Progenitor cell of endocrine pancreas (in vitro differentiated cells): ENCODE measurements at regions not wholly inside any gene's neighbourhood (a gene's known extent, or its start where the extent isn't known, plus 50 kb on each side); places are given as distances from the start of the nearest gene placed in this dataset.

Source experiments
- DNase-seq: peaks from one replicate; pipeline ENCODE4 v3.0.0; 2021; ENCODE audit warnings: low spot score; ENCODE audit not compliant: unreplicated experiment
- H3K27ac Mint-ChIP-seq: 2 replicates; pipeline ENCODE4 v1.8.0; 2021; ENCODE audit warnings: mild to moderate bottlenecking, moderate library complexity, mixed read lengths
- H3K27me3 Mint-ChIP-seq: 2 replicates; pipeline ENCODE4 v1.8.0; 2021; ENCODE audit warnings: mixed read lengths
- H3K36me3 Mint-ChIP-seq: 2 replicates; pipeline ENCODE4 v1.8.0; 2022; ENCODE audit warnings: mixed read lengths; ENCODE audit not compliant: insufficient read depth
- H3K4me1 Mint-ChIP-seq: 2 replicates; pipeline ENCODE4 v1.8.0; 2021; ENCODE audit warnings: low read depth, mixed read lengths
- H3K4me3 Mint-ChIP-seq: 2 replicates; pipeline ENCODE4 v1.8.0; 2021; ENCODE audit warnings: low read depth, mild to moderate bottlenecking, moderate library complexity, mixed read lengths
- H3K9me3 Mint-ChIP-seq: 2 replicates; pipeline ENCODE4 v1.8.0; 2021; ENCODE audit warnings: low read depth, mixed read lengths
- TF ChIP-seq, protein P1 (sequence below): fragments of 200-600 bp; sonication (generic); IDR thresholded peaks from one replicate; pipeline ENCODE4 v1.5.0; 2021; ENCODE audit warnings: antibody characterized with exemption, mild to moderate bottlenecking; ENCODE audit not compliant: unreplicated experiment

- Mint-ChIP-seq H3K4me1 (peaks cover 5% of the 10 kb centered on the region), H3K9me3 (peaks cover 2% of the 10 kb centered on the region), H3K36me3 (no peaks in the 10 kb centered on the region), H3K27ac (no peak overlapping the region), H3K27me3 (no peaks in the 10 kb centered on the region), H3K4me3 (no peak overlapping the region)
- TF ChIP-seq, protein P1, sequence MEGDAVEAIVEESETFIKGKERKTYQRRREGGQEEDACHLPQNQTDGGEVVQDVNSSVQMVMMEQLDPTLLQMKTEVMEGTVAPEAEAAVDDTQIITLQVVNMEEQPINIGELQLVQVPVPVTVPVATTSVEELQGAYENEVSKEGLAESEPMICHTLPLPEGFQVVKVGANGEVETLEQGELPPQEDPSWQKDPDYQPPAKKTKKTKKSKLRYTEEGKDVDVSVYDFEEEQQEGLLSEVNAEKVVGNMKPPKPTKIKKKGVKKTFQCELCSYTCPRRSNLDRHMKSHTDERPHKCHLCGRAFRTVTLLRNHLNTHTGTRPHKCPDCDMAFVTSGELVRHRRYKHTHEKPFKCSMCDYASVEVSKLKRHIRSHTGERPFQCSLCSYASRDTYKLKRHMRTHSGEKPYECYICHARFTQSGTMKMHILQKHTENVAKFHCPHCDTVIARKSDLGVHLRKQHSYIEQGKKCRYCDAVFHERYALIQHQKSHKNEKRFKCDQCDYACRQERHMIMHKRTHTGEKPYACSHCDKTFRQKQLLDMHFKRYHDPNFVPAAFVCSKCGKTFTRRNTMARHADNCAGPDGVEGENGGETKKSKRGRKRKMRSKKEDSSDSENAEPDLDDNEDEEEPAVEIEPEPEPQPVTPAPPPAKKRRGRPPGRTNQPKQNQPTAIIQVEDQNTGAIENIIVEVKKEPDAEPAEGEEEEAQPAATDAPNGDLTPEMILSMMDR, result no peak
- DNase-seq, result no peak
Measured at GRCh38 chr14:38129192-38129591, 78.5 kb upstream of the SSTR1 start.

GRCh38 chr14:38129705-38130104 is 78.0 kb upstream of the SSTR1 start:
- no peak overlapping the region for H3K27ac Mint-ChIP-seq
- H3K4me3 Mint-ChIP-seq, result no peak overlapping the region
- peaks cover 3% of the 10 kb centered on the region for H3K4me1 Mint-ChIP-seq
- peaks cover 2% of the 10 kb centered on the region for H3K9me3 Mint-ChIP-seq
- no peak for DNase-seq
- H3K36me3 Mint-ChIP-seq, result no peaks in the 10 kb centered on the region
- TF ChIP-seq, protein P1, result no peak
- no peaks in the 10 kb centered on the region for H3K27me3 Mint-ChIP-seq

DNA sequence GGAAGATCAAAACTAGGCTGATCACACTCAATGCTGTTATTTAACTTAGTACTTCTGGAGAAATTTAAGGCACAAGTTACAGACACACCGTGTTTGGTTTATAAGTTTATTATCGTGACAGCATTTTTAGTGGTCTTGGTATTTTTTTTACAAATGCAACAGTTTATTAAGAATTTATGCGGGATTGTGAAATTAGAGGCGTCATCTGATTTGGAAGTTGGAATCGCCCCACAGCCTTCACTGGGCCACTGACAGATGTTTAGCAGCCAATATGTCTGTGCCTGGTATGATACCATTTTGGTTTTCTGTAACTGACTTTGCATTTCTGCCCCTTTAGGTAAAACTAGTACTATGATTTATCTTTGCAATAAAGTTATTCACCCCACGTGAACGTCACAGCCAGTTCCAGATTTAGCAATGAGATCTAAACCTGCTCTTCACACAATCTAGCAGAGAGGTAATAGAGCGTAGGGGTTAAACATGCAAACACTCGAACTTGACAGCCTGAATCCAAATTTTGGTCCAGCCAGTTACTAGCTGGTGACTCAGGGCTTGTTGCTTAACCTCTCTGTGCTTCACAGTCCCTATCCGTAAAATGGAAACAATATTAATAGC is 73.2 kb upstream of the SSTR1 start:
- TF ChIP-seq, protein P1, result no peak
- Mint-ChIP-seq H3K4me1 (no peaks in the 10 kb centered on the region), H3K27me3 (no peaks in the 10 kb centered on the region), H3K9me3 (peaks cover 2% of the 10 kb centered on the region), H3K36me3 (no peaks in the 10 kb centered on the region), H3K4me3 (no peak overlapping the region), H3K27ac (no peak overlapping the region)
- DNase-seq, result no peak

GRCh38 chr14:38135106-38135867 is 72.4 kb upstream of the SSTR1 start:
- Mint-ChIP-seq H3K4me3 (no peak overlapping the region), H3K9me3 (peaks cover 2% of the 10 kb centered on the region), H3K4me1 (no peaks in the 10 kb centered on the region), H3K27me3 (no peaks in the 10 kb centered on the region), H3K36me3 (no peaks in the 10 kb centered on the region), H3K27ac (no peak overlapping the region)
- DNase-seq, result no peak
- TF ChIP-seq, protein P1, result no peak

- H3K4me1 Mint-ChIP-seq, result no peaks in the 10 kb centered on the region
- H3K4me3 Mint-ChIP-seq, result no peak overlapping the region
- H3K27me3 Mint-ChIP-seq, result no peaks in the 10 kb centered on the region
- TF ChIP-seq, protein P1, result no peak
- H3K9me3 Mint-ChIP-seq, result no peaks in the 10 kb centered on the region
- no peak for DNase-seq
- H3K27ac Mint-ChIP-seq, result no peak overlapping the region
- H3K36me3 Mint-ChIP-seq, result no peaks in the 10 kb centered on the region
Measured at GRCh38 chr14:38137005-38137404, 70.7 kb upstream of the SSTR1 start.
